ENCODE measurements at regions not wholly inside any gene's neighbourhood (a gene's known extent, or its start where the extent isn't known, plus 50 kb on each side); places are given as distances from the start of the nearest gene placed in this dataset.
"Not testable (repeated sequence)": the region's sequence is repeated elsewhere in the genome, so short reads cannot be mapped to it uniquely, and the experiment has no call there.

- no CpG with 5 or more reads among the region's 15 CpGs for WGBS (ENCODE audit: insufficient coverage)
- not testable (repeated sequence) for H3K4me3 ChIP-seq (ENCODE audit: low read depth, low read length); H3K36me3 ChIP-seq (ENCODE audit: control insufficient read depth, insufficient read depth, low read length); H3K27me3 ChIP-seq (ENCODE audit: control insufficient read depth, insufficient read depth, low read length); H3K4me1 ChIP-seq (ENCODE audit: control insufficient read depth, insufficient read depth, low read length); H3K9me3 ChIP-seq (ENCODE audit: control insufficient read depth, insufficient read depth, low read length); DNase-seq (ENCODE audit: low read depth in 4 of 6, low spot score in 6 of 6); H3K27ac ChIP-seq (ENCODE audit: low read depth, low read length)
Measured at GRCh38 chr21:6034820-6035473, 4486.4 kb upstream of the TPTE start.

- DNase-seq (ENCODE audit: low read depth in 4 of 6, low spot score in 6 of 6); H3K4me3 ChIP-seq (ENCODE audit: low read depth, low read length); H3K27me3 ChIP-seq (ENCODE audit: control insufficient read depth, insufficient read depth, low read length); H3K36me3 ChIP-seq (ENCODE audit: control insufficient read depth, insufficient read depth, low read length); H3K27ac ChIP-seq (ENCODE audit: low read depth, low read length); H3K9me3 ChIP-seq (ENCODE audit: control insufficient read depth, insufficient read depth, low read length); H3K4me1 ChIP-seq (ENCODE audit: control insufficient read depth, insufficient read depth, low read length): not testable (repeated sequence)
- WGBS (ENCODE audit: insufficient coverage), result no CpG with 5 or more reads among the region's 22 CpGs
Measured at GRCh38 chr21:6035474-6036155, 4485.8 kb upstream of the TPTE start.

DNA sequence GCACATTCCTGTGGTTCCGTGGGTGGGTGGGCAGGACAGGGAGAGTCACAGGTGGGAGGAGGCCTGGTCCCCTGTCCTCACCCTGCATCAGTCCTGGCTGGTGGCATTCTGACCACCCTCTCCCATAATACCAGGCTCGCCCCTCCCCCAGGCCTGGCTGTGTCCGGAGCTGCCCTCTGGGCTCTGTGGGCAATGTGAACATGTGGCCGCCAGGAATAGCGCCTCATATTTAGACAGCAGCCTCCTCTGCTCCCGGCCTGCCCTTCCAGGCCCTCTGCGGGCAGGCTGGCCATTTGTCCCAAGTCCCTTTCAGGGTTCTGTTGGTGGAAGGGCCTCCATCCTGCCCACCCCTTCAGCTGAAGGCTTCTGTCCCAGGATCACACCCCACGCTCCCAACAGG, 4482.2 kb upstream of the TPTE start:
- H3K27ac ChIP-seq (ENCODE audit: low read depth, low read length); DNase-seq (ENCODE audit: low read depth in 4 of 6, low spot score in 6 of 6); H3K36me3 ChIP-seq (ENCODE audit: control insufficient read depth, insufficient read depth, low read length); H3K27me3 ChIP-seq (ENCODE audit: control insufficient read depth, insufficient read depth, low read length); H3K4me3 ChIP-seq (ENCODE audit: low read depth, low read length); H3K9me3 ChIP-seq (ENCODE audit: control insufficient read depth, insufficient read depth, low read length); H3K4me1 ChIP-seq (ENCODE audit: control insufficient read depth, insufficient read depth, low read length): not testable (repeated sequence)
- no CpG with 5 or more reads among the region's 8 CpGs for WGBS (ENCODE audit: insufficient coverage)

GRCh38 chr21:6040095-6040494, 4481.3 kb upstream of the TPTE start:
- no CpG with 5 or more reads among the region's 7 CpGs for WGBS (ENCODE audit: insufficient coverage)
- not testable (repeated sequence) for H3K27ac ChIP-seq (ENCODE audit: low read depth, low read length)

DNA sequence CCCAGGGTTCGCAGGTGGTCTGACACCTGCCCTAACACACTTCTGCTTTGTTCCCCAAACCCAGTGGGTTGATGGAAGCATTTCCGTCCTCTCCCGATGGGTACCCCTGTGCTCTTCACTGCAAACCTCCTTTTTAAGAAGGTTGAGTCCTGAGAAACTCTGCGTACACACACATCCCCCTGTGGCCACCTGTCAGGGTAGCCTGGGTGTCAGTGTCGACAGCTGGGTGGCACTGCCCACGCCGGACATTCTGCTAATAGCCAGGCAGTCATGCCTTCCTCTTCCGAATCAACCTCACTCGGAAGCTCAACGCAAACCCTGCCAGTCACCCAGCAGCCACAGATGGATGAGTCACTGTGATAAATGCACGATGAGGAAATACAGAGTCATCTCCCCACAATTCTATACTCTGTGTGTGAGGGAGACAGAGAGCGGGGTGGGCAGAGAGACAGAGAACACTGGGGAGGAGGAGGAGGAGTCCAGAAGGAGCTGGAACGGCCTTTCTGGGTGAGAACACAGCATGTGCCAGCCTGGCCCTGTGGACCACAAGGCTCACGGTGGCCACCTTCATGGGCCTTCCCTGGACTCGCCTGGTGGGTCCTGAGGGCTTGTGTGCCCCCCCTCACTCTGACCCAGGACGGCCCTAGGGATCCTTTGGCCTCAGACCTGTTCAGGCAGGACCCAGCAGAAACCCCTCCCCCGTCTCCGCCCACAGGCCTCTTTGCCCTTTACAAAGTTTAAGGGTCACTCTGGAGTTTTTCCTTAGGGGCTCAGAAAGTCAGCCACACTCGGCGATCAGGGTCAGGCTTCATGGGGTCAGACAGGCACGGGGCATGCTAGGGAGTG, 4477.7 kb upstream of the TPTE start:
- H3K9me3 ChIP-seq (ENCODE audit: control insufficient read depth, insufficient read depth, low read length); H3K27me3 ChIP-seq (ENCODE audit: control insufficient read depth, insufficient read depth, low read length); H3K27ac ChIP-seq (ENCODE audit: low read depth, low read length); H3K4me1 ChIP-seq (ENCODE audit: control insufficient read depth, insufficient read depth, low read length); H3K4me3 ChIP-seq (ENCODE audit: low read depth, low read length); DNase-seq (ENCODE audit: low read depth in 4 of 6, low spot score in 6 of 6); H3K36me3 ChIP-seq (ENCODE audit: control insufficient read depth, insufficient read depth, low read length): not testable (repeated sequence)
- no CpG with 5 or more reads among the region's 21 CpGs for WGBS (ENCODE audit: insufficient coverage)

More at GRCh38 chr21:6040095-6040494, 4481.3 kb upstream of the TPTE start:
- H3K27me3 ChIP-seq (ENCODE audit: control insufficient read depth, insufficient read depth, low read length); H3K4me1 ChIP-seq (ENCODE audit: control insufficient read depth, insufficient read depth, low read length); DNase-seq (ENCODE audit: low read depth in 4 of 6, low spot score in 6 of 6); H3K9me3 ChIP-seq (ENCODE audit: control insufficient read depth, insufficient read depth, low read length); H3K4me3 ChIP-seq (ENCODE audit: low read depth, low read length); H3K36me3 ChIP-seq (ENCODE audit: control insufficient read depth, insufficient read depth, low read length): not testable (repeated sequence)

- no CpG with 5 or more reads among the region's 13 CpGs for WGBS (ENCODE audit: insufficient coverage)
- not testable (repeated sequence) for H3K27me3 ChIP-seq (ENCODE audit: control insufficient read depth, insufficient read depth, low read length); H3K27ac ChIP-seq (ENCODE audit: low read depth, low read length); H3K4me3 ChIP-seq (ENCODE audit: low read depth, low read length); H3K9me3 ChIP-seq (ENCODE audit: control insufficient read depth, insufficient read depth, low read length); H3K36me3 ChIP-seq (ENCODE audit: control insufficient read depth, insufficient read depth, low read length); H3K4me1 ChIP-seq (ENCODE audit: control insufficient read depth, insufficient read depth, low read length); DNase-seq (ENCODE audit: low read depth in 4 of 6, low spot score in 6 of 6)
Measured at GRCh38 chr21:6044695-6045094, 4476.7 kb upstream of the TPTE start.

- H3K4me1 ChIP-seq (ENCODE audit: control insufficient read depth, insufficient read depth, low read length); H3K27me3 ChIP-seq (ENCODE audit: control insufficient read depth, insufficient read depth, low read length); DNase-seq (ENCODE audit: low read depth in 4 of 6, low spot score in 6 of 6); H3K4me3 ChIP-seq (ENCODE audit: low read depth, low read length); H3K9me3 ChIP-seq (ENCODE audit: control insufficient read depth, insufficient read depth, low read length); H3K36me3 ChIP-seq (ENCODE audit: control insufficient read depth, insufficient read depth, low read length); H3K27ac ChIP-seq (ENCODE audit: low read depth, low read length): not testable (repeated sequence)
- no CpG with 5 or more reads among the region's 17 CpGs for WGBS (ENCODE audit: insufficient coverage)
Measured at GRCh38 chr21:6049930-6050329, 4471.5 kb upstream of the TPTE start.

GRCh38 chr21:6052109-6052508, 4469.3 kb upstream of the TPTE start:
- WGBS (ENCODE audit: insufficient coverage), result no CpG with 5 or more reads among the region's 5 CpGs
- H3K9me3 ChIP-seq (ENCODE audit: control insufficient read depth, insufficient read depth, low read length); H3K36me3 ChIP-seq (ENCODE audit: control insufficient read depth, insufficient read depth, low read length); H3K4me1 ChIP-seq (ENCODE audit: control insufficient read depth, insufficient read depth, low read length); DNase-seq (ENCODE audit: low read depth in 4 of 6, low spot score in 6 of 6); H3K27me3 ChIP-seq (ENCODE audit: control insufficient read depth, insufficient read depth, low read length); H3K27ac ChIP-seq (ENCODE audit: low read depth, low read length); H3K4me3 ChIP-seq (ENCODE audit: low read depth, low read length): not testable (repeated sequence)

- not testable (repeated sequence) for H3K9me3 ChIP-seq (ENCODE audit: control insufficient read depth, insufficient read depth, low read length); DNase-seq (ENCODE audit: low read depth in 4 of 6, low spot score in 6 of 6); H3K4me1 ChIP-seq (ENCODE audit: control insufficient read depth, insufficient read depth, low read length); H3K4me3 ChIP-seq (ENCODE audit: low read depth, low read length); H3K36me3 ChIP-seq (ENCODE audit: control insufficient read depth, insufficient read depth, low read length); H3K27ac ChIP-seq (ENCODE audit: low read depth, low read length); H3K27me3 ChIP-seq (ENCODE audit: control insufficient read depth, insufficient read depth, low read length)
- no CpG with 5 or more reads among the region's 25 CpGs for WGBS (ENCODE audit: insufficient coverage)
Measured at GRCh38 chr21:6053145-6053544, 4468.2 kb upstream of the TPTE start.

Data from spinal cord (tissue), 9 donors.